NCI-H2196 treated with DMSO at 0.1 percent for 48 hours (cell line): ENCODE measurements at regions not wholly inside any gene's neighbourhood (a gene's known extent, or its start where the extent isn't known, plus 50 kb on each side); places are given as distances from the start of the nearest gene placed in this dataset.
"Not testable (repeated sequence)": the region's sequence is repeated elsewhere in the genome, so short reads cannot be mapped to it uniquely, and the experiment has no call there.

Source experiments
- DNase-seq: peaks from one replicate; lab custom pipeline; 2025; ENCODE audit not compliant: unreplicated experiment; lab: John Stamatoyannopoulos, UW

DNA sequence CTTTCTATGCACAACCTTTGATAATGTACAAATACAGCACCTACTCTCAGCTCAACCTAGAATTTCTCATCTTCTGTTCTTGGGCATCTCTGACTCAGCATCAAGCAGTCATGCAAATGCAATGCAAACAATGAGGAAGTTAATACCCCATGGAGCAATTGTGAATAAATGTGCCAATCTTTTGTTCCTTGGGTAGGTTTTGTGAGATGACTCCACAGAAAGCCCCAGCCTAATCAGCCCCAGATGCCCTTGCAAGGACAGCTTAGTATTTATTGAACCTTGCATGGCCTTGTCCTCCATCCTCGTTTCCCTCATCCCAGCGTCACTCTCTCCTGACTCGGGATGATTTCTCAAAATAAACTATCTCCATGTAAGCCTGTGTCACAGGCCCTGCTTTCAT, 494.7 kb upstream of the NECTIN3 start:
- DNase-seq: no peak

DNA sequence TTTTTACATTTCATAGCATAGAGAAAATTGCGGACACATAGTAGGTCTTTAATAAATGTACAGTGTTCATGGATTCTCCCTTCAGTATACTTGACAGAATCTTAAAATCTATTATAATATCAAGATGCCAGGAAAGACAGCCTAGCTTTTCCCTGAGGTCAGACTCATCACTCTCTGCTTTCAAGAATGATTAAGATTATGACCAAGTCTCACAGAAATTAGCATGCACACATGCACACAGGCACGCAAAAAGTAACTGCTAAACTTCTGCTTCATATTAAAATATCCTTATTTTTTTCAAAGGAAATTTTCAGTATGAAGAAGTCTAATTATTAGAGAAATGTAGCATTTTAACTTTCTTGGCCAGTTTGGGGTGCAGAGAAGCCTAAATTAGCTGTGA, 493.8 kb upstream of the NECTIN3 start:
- no peak for DNase-seq

DNA sequence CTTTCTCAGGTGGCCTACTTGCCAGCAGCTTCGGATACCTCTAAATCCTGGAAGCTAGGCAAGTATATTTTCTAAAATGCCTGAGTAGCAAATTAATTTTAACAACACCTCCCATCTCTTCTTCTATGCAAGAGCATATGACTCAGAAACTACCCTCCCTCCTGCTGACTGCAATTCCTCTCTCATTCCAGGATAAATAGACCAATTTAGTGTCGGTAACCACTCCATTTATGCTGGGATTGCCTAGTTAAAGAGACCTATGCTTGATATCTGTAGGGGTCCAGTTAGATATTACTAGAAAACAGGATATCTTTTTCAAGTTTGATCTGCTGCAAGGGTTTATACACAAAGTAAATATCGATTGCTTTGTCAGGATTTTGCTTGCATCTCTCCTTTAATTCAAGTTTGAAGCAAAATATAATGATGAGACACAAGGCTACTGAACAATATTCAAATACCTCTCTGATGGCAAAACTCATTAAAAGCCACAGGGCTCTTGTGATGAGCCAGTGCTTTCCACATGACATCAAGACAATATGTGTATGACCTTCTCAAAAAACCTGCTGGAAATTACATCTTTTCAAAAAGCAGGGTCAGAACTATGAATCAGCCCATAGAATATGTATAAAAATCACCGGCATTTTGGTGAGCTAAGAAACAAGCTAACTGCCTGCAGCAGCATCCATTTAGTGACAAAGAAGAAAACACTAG, 491.6 kb upstream of the NECTIN3 start:
- no peak for DNase-seq

DNA sequence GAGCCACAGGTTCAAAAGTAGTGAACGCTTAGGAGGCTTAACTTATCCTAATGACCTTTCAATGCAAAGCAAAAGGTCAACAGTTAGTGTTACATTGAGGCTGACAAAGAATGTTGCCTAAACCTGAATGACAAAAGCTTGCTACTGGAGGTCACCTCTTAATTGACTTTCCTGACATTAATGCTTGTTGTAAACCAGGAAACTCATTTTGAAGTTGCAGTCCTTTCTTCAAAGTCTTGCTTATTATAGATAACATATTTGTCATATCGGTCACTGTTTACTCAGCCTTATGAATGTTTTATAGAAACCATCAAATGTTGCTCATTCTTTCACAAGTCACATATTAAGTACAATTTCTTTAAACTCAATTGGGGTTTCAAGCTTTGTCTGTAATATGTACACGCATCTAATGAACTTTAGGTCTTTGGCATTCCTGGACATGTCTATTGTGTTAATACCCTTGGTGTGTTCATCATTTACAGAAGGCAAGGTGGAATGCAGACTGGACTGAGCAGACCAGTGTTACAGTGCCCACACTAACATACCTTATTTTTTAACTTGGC, 488.2 kb upstream of the NECTIN3 start:
- DNase-seq: no peak

DNA sequence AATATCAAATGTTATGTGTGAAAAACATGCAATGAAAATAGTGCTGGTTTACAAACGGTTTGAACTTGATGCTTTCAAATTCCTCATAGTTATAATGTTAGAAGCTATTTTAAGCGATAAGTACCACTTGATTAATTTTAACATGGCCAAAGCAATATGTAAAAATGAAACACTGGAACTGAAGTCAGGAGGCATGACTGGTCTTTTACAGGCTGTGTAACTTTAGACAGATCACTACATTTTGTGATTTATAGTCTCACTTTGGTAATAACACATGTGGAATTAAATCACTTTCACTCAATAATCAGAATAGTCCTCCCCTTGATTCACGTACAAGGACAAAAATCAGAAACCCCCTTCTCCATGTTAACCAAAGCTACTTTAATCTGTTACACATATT, 482.7 kb upstream of the NECTIN3 start:
- DNase-seq: no peak

DNA sequence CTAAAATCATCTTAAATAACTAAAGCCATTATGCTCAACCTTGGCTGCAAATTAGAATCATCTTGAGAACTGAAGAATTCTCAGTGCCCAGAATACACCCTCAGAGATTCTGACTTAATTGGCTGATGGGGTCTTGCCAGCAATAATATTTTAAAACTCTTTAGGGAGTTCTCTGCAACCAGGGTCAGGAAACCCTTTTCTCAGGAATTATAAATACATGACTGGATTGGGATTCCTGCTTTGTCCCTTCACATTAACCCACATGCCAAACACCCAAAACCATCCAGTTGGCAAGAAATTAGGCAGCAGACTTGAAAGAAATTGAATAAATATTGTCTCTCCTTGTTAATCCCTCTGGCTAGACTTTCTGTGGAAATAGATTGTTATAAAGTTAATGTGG, 482.3 kb upstream of the NECTIN3 start:
- DNase-seq: no peak

DNA sequence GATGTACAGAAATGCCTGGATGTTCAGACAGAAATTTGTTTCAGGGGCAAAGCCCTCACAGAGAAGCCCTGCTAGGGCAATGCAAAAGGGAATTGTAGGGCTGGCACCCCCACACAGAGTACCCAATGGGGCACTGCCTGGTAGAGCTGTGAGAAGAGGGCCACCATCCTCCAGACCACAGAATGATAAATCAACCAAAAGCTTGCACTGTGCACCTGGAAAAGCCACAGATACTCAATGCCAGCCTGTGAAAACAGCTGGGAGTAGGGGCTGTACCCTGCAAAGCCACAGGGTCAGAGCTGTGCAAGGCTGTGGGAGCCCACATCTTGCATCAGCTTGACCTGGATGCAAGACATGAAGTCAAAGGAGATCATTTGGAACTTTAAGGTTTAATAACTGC, 477.9 kb upstream of the NECTIN3 start:
- no peak for DNase-seq

DNA sequence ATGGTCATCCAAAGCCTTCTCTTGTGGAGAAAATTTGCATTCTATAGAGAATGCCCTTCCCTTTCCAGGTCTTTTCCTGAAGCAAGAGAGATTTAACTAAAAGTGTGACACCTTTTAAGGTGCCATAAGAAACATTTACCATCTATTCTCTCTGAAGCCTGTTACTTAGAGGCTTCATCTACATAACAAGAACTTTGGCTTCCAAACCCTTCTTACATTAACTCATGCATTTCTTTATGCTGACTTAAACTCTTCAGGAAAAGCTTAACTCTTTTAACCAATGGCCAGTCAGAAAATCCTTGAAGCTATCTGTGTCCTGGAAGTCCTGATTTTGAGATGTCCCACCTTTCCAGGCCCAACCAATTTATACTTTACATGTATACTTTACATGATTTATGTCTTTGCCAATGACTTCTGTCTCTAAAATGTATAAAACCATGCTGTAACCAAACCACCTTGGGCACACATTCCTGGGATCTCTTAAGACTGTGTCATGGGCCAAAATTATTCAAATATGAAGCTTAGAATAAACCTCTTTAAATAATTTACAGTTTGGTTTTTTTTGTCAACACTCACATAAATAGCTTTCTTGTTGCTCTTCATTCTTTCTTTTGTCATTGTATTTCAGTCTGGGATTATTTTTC, 472.6 kb upstream of the NECTIN3 start:
- no peak for DNase-seq

DNA sequence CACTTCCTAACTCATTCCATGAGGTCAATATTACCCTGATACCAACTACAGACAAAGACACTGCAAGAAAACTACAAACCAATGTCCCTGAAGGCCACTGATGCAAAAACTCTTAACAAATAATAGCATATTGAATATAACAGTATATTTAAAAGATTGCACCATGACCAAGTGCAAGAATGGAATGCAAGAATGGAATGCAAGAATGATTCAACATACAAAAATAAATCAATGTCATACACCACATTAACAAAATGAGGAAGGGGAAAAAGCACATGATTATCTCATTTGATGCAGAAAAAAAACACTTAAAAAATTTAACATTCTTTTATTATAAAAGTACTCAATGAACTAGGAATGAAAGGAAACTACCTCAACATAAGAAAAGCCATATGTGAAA, 463.1 kb upstream of the NECTIN3 start:
- no peak for DNase-seq

DNA sequence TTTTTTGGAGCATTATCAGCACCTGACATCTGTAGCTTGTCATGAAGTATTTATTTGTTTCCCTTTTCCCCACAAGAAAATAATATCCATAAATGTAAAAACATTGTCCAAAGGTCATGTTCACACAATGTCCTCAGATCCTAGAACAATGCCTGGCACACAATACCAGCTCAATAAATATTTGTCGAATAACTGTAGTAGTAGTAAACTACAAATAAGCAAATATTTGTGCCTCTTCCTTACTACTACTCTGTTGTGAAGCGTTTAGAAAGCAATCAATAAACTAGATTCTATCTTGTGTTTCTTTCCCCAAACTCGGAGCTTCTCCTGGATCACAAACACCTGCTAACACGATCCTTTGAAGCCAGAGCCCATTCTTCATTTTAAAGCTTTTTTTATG, 459.6 kb upstream of the NECTIN3 start:
- DNase-seq: no peak

DNA sequence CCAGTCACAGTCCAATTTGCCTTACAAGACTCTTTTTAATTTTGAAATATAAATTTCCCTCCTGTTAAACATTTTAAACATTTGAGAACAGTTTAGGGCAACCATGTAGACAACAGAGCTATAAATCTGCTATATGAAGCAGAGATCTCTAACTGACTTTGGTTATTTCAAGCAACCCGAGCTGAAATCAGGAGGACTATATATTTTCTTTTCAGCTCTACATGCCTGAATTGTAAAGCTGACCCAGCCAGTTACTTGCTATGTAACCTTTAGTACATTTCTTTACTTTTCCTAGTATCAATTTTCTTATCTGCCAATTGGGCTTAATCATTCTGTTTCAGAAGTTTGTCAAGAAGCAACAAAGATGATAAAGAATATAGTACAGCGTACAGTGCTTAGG, 457.4 kb upstream of the NECTIN3 start:
- no peak for DNase-seq

DNA sequence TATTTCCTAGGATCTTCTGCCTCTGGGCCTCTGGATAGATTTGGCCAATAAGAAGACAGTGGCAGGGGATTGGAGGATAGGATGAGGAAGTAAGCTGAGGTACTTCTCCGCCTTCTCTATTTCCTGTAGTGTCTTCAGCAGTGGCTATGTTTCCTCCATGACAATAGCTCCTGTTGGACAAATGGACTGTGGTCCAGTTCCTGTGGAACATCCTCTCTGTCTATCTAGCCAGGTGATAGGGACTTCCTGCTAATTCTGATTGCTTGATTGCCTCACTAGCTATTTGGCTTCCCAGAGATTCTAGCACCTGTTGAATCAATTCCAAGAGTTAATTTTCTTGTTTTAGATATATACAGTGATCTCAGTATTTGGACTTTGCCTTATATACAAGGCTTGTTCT, 456.2 kb upstream of the NECTIN3 start:
- no peak for DNase-seq

DNA sequence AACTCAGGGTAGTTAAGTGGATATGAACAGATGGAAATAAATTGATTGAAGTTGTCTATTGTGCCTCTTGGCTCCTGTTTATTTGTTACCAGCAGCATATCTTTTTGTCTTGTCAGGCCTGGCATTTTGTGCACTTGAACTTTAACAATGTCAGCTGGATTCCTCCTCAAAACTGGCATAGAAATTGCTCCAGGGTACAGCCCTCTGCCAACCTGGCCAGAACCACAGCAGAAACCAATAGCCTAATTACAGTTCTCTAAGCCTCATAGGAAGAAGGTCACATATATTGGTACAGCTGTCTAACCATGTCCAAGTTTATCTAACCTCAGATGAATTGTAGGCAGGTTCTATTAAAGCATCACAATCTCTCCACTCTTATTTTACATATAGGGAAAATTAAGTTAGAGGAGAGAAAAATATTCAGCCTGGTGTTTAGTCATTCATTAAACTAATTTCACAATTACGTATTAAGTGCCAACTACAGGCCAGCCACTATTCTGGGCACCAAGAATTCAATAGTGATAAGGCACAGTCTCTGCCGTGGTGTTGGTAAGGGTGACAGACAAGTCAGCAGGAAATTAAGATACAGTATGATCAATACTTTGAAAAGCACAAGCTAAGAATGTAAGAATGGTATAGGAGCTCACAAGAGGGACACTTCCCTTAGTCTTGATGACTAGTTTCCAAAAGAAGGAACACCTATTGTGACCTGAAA, 452.9 kb upstream of the NECTIN3 start:
- DNase-seq: no peak

DNA sequence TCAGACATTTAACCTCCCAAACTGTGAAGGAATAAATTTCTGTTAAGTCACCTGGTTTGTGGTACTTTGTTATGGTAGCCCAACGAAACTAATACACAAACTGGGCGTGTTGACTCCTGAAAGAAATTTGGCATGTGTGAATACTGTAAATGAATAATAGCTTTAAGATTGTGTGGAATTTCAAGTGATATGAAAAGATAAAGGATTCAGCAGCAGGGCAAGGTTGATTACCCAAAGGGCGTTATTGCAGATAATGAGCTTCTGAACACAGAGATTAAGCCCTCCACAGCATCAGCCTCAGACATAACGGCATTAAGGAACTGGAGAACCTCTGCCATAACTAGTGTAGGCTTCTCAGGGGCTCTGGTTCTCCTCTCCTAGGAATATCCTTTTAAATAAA, 451.5 kb upstream of the NECTIN3 start:
- DNase-seq: no peak

DNA sequence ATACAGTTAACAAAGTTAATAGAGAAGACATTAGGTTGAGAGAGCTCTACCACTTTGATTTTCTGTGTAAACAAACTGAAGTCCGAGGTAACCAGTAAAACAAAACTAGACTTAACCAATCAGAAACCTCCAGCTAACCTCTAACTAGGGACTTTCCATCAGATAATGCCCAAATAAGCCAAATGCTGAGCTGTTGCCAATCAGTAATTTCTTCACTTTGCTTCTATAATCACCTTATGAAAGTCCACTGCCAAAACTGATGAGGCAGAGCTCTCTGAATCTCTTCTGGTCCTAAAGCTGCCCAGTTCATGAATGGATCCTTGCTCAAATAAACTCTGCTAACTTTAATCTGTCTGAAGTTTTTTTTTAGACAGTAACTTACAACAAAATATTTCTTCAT, 448.0 kb upstream of the NECTIN3 start:
- DNase-seq: no peak

DNA sequence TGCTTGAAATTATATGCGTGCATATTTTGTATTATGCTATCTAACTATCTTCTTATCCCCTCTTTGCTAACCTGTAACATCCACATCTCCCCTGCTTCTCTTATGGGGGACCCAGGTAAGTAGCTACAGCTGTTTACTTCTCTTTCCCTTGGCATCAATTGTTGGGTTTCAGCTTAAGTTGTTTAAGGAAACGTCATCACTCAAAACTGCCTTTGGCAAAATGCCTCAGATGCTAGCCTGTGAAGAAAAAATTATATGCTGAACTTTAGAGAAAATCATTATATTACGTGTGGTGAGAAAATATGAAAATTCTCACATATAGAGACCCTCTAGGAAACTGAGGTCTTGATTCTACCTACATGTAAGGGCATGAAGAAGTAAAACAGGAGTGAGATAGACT, 447.0 kb upstream of the NECTIN3 start:
- DNase-seq: no peak

DNA sequence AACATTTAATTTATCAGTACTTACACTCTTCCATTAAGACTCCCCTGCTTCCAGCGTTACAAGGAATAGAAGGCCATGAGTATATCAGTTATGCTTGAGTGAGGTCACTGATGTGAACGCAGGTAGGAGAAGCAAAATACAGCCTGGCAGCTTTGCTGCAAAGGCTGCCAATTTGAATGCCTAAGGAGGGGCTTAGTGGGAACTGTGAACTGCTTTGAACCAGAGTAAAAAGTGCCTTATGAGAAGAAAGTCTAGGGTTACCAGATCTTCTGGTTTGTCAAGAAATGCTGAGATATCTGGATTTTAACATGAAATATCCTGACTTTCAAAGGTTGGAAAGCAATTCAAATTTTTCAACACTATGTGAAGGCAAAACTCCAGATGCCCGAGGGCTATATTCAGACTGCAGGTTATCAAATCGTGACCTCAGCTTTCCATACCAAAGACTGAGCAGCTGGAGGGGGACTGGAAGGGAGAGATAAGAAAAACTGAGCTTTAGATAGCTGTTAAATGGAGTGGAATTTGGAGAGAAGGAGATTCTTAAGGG, 446.3 kb upstream of the NECTIN3 start:
- DNase-seq: no peak

DNA sequence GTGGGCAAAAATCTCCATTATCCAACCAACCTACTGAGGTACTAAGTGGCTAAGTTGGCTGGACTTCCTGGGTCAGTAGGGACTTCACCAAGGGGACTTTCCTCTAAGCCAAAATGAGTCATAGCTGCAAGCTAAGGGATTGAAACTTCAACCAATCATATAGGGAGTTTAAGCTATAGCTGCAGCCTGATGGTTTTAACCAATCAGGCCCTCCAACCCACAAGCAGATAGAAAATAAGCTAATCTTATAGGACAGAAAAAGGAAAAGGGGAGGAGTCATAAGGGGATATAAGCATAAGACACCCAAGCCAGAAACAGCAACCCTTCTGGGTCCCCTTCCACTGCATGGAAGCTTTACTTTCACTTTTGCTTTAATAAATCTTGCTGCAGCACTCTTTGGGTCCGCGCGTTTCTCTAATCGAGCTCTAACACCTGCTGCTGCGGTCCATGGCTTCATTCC, 444.9 kb upstream of the NECTIN3 start:
- DNase-seq: not testable (repeated sequence)

DNA sequence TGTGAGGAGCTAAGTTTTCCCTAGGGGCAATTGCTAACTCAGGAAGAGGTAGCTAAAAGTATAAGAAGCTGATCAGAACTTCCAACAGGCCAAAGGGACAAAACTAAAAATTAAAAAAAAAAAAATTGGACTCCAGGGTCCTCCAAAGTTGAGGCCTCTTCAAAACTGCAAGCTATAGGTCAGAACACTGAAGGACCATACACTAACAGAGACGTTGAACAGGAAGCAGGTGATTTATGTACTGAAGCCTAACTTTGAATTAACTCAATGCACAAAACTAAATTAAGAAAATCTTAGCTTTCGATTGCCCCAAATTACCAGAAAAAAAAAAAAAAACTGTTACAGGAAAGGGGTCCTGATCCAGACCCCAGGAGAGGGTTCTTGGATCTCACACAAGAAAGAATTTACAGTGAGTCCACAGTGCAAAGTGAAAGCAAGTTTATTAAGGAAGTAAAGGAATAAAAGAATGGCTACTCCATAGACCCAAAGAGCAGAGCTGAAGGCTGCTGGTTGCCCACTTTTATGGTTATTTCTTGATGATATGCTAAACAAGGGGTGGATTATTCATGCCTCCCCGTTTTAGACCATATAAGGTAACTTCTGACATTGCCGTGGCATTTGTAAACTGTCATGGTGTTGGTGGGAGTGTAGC, 442.8 kb upstream of the NECTIN3 start:
- no peak for DNase-seq

DNA sequence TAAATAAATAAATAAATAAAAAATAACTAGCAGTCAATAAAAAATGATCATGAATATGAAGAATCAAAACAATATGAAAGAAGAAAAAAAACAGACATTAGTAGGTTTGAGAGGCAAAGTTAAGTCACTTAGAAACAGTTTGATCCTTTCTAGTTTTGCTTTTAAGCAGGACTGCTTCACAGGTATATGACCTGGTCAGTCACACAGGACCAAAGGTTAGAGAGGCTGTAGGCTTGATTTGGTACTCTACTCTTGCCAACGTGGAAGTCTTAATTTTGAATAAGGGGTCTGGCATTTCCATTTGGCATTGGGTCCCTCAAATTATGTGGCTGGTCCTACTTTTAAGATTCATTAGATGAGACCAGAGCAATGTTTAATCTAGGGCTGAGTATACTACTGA, 441.7 kb upstream of the NECTIN3 start:
- no peak for DNase-seq

DNA sequence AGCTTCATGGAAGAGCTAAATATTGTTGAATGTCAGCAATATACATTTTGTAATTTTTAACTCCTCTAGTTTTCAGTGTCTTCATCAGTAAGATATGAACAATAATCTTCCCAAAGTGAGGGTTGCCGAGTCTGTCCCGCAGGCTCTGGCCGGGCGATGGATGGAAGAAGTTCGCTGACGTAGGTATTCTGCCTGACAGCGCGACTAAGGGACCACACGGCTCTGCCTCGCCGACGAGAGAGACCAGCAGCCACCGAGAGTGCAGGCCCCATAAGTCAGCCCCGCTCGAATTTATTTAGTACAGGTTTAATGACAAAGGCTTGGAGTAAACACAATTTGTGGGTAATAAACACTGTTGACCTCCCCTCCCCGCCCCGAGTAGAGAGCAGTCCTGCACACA, 427.4 kb upstream of the NECTIN3 start:
- no peak for DNase-seq
